ENCODE measurements at regions not wholly inside any gene's neighbourhood (a gene's known extent, or its start where the extent isn't known, plus 50 kb on each side); places are given as distances from the start of the nearest gene placed in this dataset.

DNA sequence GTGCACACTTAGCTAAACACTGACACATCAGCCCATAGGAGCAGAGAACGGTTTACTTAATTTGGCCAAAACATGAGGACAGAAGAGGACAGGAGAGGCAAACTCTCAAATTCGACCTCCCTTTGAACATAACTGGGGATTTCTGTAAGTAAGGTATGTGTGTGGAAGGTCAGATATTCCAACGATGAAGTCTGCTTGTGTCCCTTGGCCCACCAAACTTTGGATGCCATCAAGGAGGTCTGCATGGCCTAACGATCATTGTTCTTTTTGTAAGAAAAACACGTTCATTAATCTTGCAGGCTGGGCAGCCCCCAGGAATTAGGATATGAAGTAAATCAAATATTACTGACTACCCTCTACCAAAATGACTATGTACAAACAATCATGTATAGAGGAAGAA lies 908.5 kb upstream of the ATXN7L3B start:
- TF ChIP-seq POLR2A (IDR thresholded peaks at IDR 0.05; ENCODE audit: low read length) (no peak), GATA1 (IDR thresholded peaks at IDR 0.05; ENCODE audit: low read depth, low read length) (no peak)

Measured in erythroblast (primary cell).